ENCODE measurements at regions not wholly inside any gene's neighbourhood (a gene's known extent, or its start where the extent isn't known, plus 50 kb on each side); places are given as distances from the start of the nearest gene placed in this dataset.
A peak's percentile ranks its signal among the peaks of the same experiment; 100 is the strongest.

- in situ Hi-C loops (cut with MboI), result no loop called here
- FAIRE-seq, result no peak
These were observed 322.6 kb downstream of the MEX3B start for GRCh38 chr15:81723113-81723651.

More at GRCh38 chr15:81723113-81723651, 322.6 kb downstream of the MEX3B start:
- intact Hi-C loops (cut with micrococcal nuclease), result no loop called here
- no peaks in the 10 kb centered on the region for H3K27me3 ChIP-seq (ENCODE audit: control insufficient read depth in 2 of 2, insufficient read depth in 2 of 2, low read length in 2 of 2)
- H3K9me1 ChIP-seq (ENCODE audit: control insufficient read depth, insufficient read depth, low read length), result no peaks in the 10 kb centered on the region
- no peaks in the 10 kb centered on the region for H3K4me1 ChIP-seq (replicated peaks in 1 of 2; ENCODE audit: control insufficient read depth in 2 of 2, insufficient read depth in 2 of 2, low read length in 2 of 2)
- 2% methylated on average over 5 of the region's 5 CpGs for WGBS (ENCODE audit: insufficient coverage, low coverage, missing lambda C conversion rate)
- POLR2A ChIA-PET, result interaction anchor here (0.7 kb wide), 1 partner anchor 1910 kb away, joined by 3 read pairs; no protein-coding TSS in a partner anchor
- no peak overlapping the region for H3K4me3 ChIP-seq
- no TSS peak for BruUV-seq (replicated peaks)
- CTCF ChIA-PET (ENCODE audit: low intra/inter-chr PET ratio), result no interaction called here
- TF ChIP-seq, protein P1, sequence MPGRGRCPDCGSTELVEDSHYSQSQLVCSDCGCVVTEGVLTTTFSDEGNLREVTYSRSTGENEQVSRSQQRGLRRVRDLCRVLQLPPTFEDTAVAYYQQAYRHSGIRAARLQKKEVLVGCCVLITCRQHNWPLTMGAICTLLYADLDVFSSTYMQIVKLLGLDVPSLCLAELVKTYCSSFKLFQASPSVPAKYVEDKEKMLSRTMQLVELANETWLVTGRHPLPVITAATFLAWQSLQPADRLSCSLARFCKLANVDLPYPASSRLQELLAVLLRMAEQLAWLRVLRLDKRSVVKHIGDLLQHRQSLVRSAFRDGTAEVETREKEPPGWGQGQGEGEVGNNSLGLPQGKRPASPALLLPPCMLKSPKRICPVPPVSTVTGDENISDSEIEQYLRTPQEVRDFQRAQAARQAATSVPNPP (IDR thresholded peaks at IDR 0.05; ENCODE audit: borderline replicate concordance, insufficient read depth, insufficient read length), result no peak
- TF ChIP-seq HDAC3 (IDR thresholded peaks at IDR 0.05; ENCODE audit: borderline replicate concordance, partially characterized antibody) (no peak), MAFF (IDR thresholded peaks at IDR 0.05; ENCODE audit: low read length) (peak; percentile 40), NRF1 (conservative IDR thresholded peaks at IDR 0.05 in 1 of 2, IDR thresholded peaks at IDR 0.05 in 1 of 2) (no peak), MAFG (tag; conservative IDR thresholded peaks at IDR 0.05) (0 out of 2 replicates have a peak, but pooled peaks have one; percentile 22), ZNF316 (IDR thresholded peaks at IDR 0.05) (peak; percentile 46; the same call in 1 of the 2 replicates), ZNF232 (CRISPR knock-in tag; IDR thresholded peaks at IDR 0.05) (no peak), C11orf30 (IDR thresholded peaks at IDR 0.05; ENCODE audit: low read depth) (peak; percentile 26; the same call in 1 of the 2 replicates), COPS2 (conservative IDR thresholded peaks at IDR 0.05) (no peak), MAFK (IDR thresholded peaks at IDR 0.05; ENCODE audit: low read length) (peak; percentile 27; the same call in 1 of the 2 replicates)
- no peak overlapping the region for H3K9ac ChIP-seq (ENCODE audit: insufficient read depth in 1 of 2, low read depth in 2 of 2, low read length in 2 of 2)
- H3K4me2 ChIP-seq (ENCODE audit: insufficient read depth, low read length), result no peak overlapping the region
- H3K79me2 ChIP-seq (ENCODE audit: control insufficient read depth, insufficient read depth, low read length), result no peaks in the 10 kb centered on the region
- H4K20me1 ChIP-seq (replicated peaks; ENCODE audit: control insufficient read depth, insufficient read depth, low read length), result no peaks in the 10 kb centered on the region
- DNase-seq (ENCODE audit: extremely low read depth in 1 of 4, low spot score in 3 of 4), result no peak
- no peaks in the 10 kb centered on the region for H3K36me3 ChIP-seq (ENCODE audit: control insufficient read depth, insufficient read depth, low read length)
- H3K27ac ChIP-seq (ENCODE audit: extremely low read depth, low read depth, low read length), result no peak overlapping the region
- no peak overlapping the region for H2AFZ ChIP-seq (ENCODE audit: low read depth, low read length)
- no peak for ATAC-seq
- H3K9me3 ChIP-seq (replicated peaks; ENCODE audit: control insufficient read depth, insufficient read depth, low read depth, low read length), result no peaks in the 10 kb centered on the region
